H9 (cell line): ENCODE measurements at regions not wholly inside any gene's neighbourhood (a gene's known extent, or its start where the extent isn't known, plus 50 kb on each side); places are given as distances from the start of the nearest gene placed in this dataset.
"Not testable (repeated sequence)": the region's sequence is repeated elsewhere in the genome, so short reads cannot be mapped to it uniquely, and the experiment has no call there.

ENCODE experiments used
- DNase-seq: peaks from one replicate; pipeline ENCODE4 v3.0.0-alpha.2; 2017
- H2AFZ ChIP-seq: one replicate; pipeline ENCODE4 v1.6.1; 2013; ENCODE audit warnings: mild to moderate bottlenecking, low read length, control low read depth, moderate library complexity
- H2AK5ac ChIP-seq: 2 replicates; pipeline ENCODE4 v1.6.1; 2013; ENCODE audit warnings: low read length, control low read depth, mixed read lengths; ENCODE audit not compliant: insufficient read length
- H2BK120ac ChIP-seq: one replicate; pipeline ENCODE4 v1.6.1; 2013; ENCODE audit warnings: low read depth, mild to moderate bottlenecking, low read length, control low read depth, inconsistent platforms; ENCODE audit not compliant: poor library complexity, severe bottlenecking
- H2BK12ac ChIP-seq: 2 replicates; pipeline ENCODE4 v1.6.1; 2013; ENCODE audit warnings: low read length, control low read depth, mixed read lengths, low read depth; ENCODE audit not compliant: insufficient read length
- H2BK15ac ChIP-seq: 2 replicates; pipeline ENCODE4 v1.6.1; 2013; ENCODE audit warnings: low read depth, low read length, control low read depth
- H2BK20ac ChIP-seq: one replicate; pipeline ENCODE4 v1.6.1; 2013; ENCODE audit warnings: low read depth, mild to moderate bottlenecking, low read length, control low read depth, inconsistent platforms; ENCODE audit not compliant: poor library complexity, severe bottlenecking
- H2BK5ac ChIP-seq: 2 replicates; pipeline ENCODE4 v1.6.1; 2013; ENCODE audit warnings: low read length, control low read depth, mixed read lengths; ENCODE audit not compliant: insufficient read length
- H3K14ac ChIP-seq: 2 replicates; pipeline ENCODE4 v1.6.1; 2013; ENCODE audit warnings: low read length, control low read depth; ENCODE audit not compliant: insufficient read depth
- H3K18ac ChIP-seq: 2 replicates; pipeline ENCODE4 v1.6.1; 2013; ENCODE audit warnings: low read depth, mild to moderate bottlenecking, mixed read lengths, low read length, control low read depth; ENCODE audit not compliant: insufficient read length
- H3K23ac ChIP-seq: 2 replicates; pipeline ENCODE4 v1.6.1; 2013; ENCODE audit warnings: low read length, control low read depth, mixed read lengths, low read depth; ENCODE audit not compliant: insufficient read length
- H3K23me2 ChIP-seq: 2 replicates; pipeline ENCODE4 v1.6.1; 2013; ENCODE audit warnings: low read depth, mild to moderate bottlenecking, mixed read lengths, low read length, control low read depth; ENCODE audit not compliant: insufficient read length, poor library complexity, severe bottlenecking
- H3K27ac ChIP-seq: 2 replicates; pipeline ENCODE4 v1.5.1; 2013; ENCODE audit warnings: low read length, control low read depth, mixed read lengths, low read depth; ENCODE audit not compliant: insufficient read length
- H3K27me3 ChIP-seq: 2 replicates; pipeline ENCODE4 v1.6.1; 2013; ENCODE audit warnings: low read length, control low read depth, inconsistent platforms; ENCODE audit not compliant: insufficient read depth
- H3K4ac ChIP-seq: 2 replicates; pipeline ENCODE4 v1.6.1; 2013; ENCODE audit warnings: low read depth, mild to moderate bottlenecking, control low read depth, inconsistent platforms, low read length, moderate library complexity
- H3K4me1 ChIP-seq: 2 replicates; pipeline ENCODE4 v1.6.1; 2013; ENCODE audit warnings: low read length, control low read depth, inconsistent platforms; ENCODE audit not compliant: insufficient read depth
- H3K4me2 ChIP-seq: 2 replicates; pipeline ENCODE4 v1.6.1; 2013; ENCODE audit warnings: low read length, control low read depth, mixed read lengths; ENCODE audit not compliant: insufficient read length, insufficient read depth
- H3K56ac ChIP-seq: 2 replicates; pipeline ENCODE4 v1.6.1; 2013; ENCODE audit warnings: low read depth, mild to moderate bottlenecking, mixed read lengths, low read length, control low read depth; ENCODE audit not compliant: insufficient read length
- H3K79me1 ChIP-seq: 2 replicates; pipeline ENCODE4 v1.6.1; 2013; ENCODE audit warnings: low read depth, mild to moderate bottlenecking, moderate library complexity, low read length, control low read depth, inconsistent platforms; ENCODE audit not compliant: insufficient read depth, poor library complexity, severe bottlenecking
- H3K79me2 ChIP-seq: 2 replicates; pipeline ENCODE4 v1.6.1; 2013; ENCODE audit warnings: low read length, control low read depth, inconsistent platforms; ENCODE audit not compliant: insufficient read depth
- H3K9ac ChIP-seq: 2 replicates; pipeline ENCODE4 v1.6.1; 2013; ENCODE audit warnings: low read length, control low read depth, mixed read lengths; ENCODE audit not compliant: insufficient read length; ENCODE audit errors: extremely low read depth
- H3K9me3 ChIP-seq: one replicate; pipeline ENCODE4 v1.6.1; 2013; ENCODE audit warnings: low read depth, low read length, inconsistent platforms; ENCODE audit not compliant: control insufficient read depth
- H3T11ph ChIP-seq: one replicate; pipeline ENCODE4 v1.6.1; 2013; ENCODE audit warnings: mild to moderate bottlenecking, low read length, control low read depth, inconsistent platforms
- H4K20me1 ChIP-seq: one replicate; pipeline ENCODE4 v1.6.1; 2013; ENCODE audit not compliant: control insufficient read depth, insufficient read length, insufficient read depth
- H4K5ac ChIP-seq: 2 replicates; pipeline ENCODE4 v1.6.1; 2013; ENCODE audit warnings: low read depth, mild to moderate bottlenecking, mixed read lengths, low read length, control low read depth; ENCODE audit not compliant: insufficient read length
- H4K8ac ChIP-seq: replicated peaks from 2 replicates; pipeline ENCODE4 v1.6.1; 2013; ENCODE audit warnings: low read length, control low read depth, mixed read lengths, low read depth; ENCODE audit not compliant: insufficient read length
- H4K91ac ChIP-seq: 2 replicates; pipeline ENCODE4 v1.6.1; 2013; ENCODE audit warnings: low read depth, mild to moderate bottlenecking, moderate library complexity, mixed read lengths, low read length, control low read depth; ENCODE audit not compliant: insufficient read length
- H3K27ac Mint-ChIP-seq, 3 experiments: 2 replicates in 2 of 3; 3 replicates in 1 of 3; pipeline ENCODE4 v1.8.0; 2020 to 2021; ENCODE audit warnings: mixed read lengths in 3 of 3, mild to moderate bottlenecking in 1 of 3, moderate library complexity in 1 of 3
- H3K27me3 Mint-ChIP-seq: 2 replicates; pipeline ENCODE4 v1.8.0; 2021; ENCODE audit warnings: low read depth, mild to moderate bottlenecking, moderate library complexity, mixed read lengths
- H3K36me3 Mint-ChIP-seq, 3 experiments: 2 replicates in 2 of 3; 3 replicates in 1 of 3; pipeline ENCODE4 v1.8.0; 2020 to 2021; ENCODE audit warnings: low read depth in 3 of 3, mixed read lengths in 3 of 3; ENCODE audit not compliant: insufficient read depth in 1 of 3
- H3K4me1 Mint-ChIP-seq, 2 experiments: 2 replicates each; pipeline ENCODE4 v1.8.0; 2020; ENCODE audit warnings: mixed read lengths in 2 of 2
- H3K4me3 Mint-ChIP-seq, 2 experiments: 2 replicates in 1 of 2; 3 replicates in 1 of 2; pipeline ENCODE4 v1.8.0; 2020 to 2021; ENCODE audit warnings: mild to moderate bottlenecking in 2 of 2, mixed read lengths in 2 of 2, moderate library complexity in 1 of 2
- H3K9me3 Mint-ChIP-seq, 2 experiments: 2 replicates in 1 of 2; 3 replicates in 1 of 2; pipeline ENCODE4 v1.8.0; 2020; ENCODE audit warnings: mild to moderate bottlenecking in 2 of 2, mixed read lengths in 2 of 2, moderate library complexity in 1 of 2
- WGBS: extraction: QIAGEN DNeasy Blood & Tissue Kit; methylation state at CpG from one replicate; pipeline ENCODE4 v1.1.7; 2013; ENCODE audit warnings: missing lambda C conversion rate, low lambda C conversion rate, mixed read lengths; ENCODE audit not compliant: insufficient read length; ENCODE audit errors: extremely low coverage; 5-methylcytosine and 5-hydroxymethylcytosine counted together
- TF ChIP-seq, protein P1 (sequence below): fragments of 200-600 bp; sonication (generic); conservative IDR thresholded peaks from 3 replicates; pipeline ENCODE4 v1.8.0; 2021; ENCODE audit warnings: antibody characterized with exemption, mild to moderate bottlenecking

DNA sequence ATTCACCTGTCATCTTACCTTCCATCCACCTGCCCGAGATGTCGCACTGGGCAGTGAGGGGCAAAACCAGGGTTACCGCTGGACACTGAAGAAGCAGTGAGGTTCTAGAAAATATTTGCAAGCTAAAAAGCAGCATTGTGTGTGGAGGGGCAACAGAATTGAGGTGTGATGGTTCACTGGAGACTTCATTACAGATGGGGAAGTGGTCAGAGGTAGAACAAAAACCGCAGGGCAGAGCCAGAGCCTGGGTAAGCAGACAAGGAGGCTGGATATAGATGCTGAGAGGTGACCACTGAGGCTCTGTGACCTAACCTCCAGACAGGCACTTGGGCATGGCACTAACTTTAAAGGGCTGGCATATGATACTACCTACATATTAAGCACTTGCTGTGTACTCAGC is 363.9 kb upstream of the PROX1 start:
- no peak overlapping the region for H2AFZ ChIP-seq
- H2AK5ac ChIP-seq: no peak overlapping the region
- H3K27me3 Mint-ChIP-seq: peaks cover 3% of the 10 kb centered on the region

DNA sequence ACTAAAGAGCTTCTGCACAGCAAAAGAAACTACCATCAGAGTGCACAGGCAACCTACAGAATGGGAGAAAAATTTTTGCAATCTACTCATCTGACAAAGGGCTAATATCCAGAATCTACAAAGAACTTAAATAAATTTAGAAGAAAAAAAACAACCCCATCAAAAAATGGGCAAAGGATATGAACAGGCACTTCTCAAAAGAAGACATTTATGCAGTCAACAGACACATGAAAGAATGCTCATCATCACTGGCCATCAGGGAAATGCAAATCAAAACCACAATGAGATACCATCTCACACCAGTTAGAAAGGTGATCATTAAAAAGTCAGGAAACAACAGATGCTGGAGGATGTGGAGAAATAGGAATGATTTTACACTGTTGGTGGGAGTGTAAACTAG is 351.0 kb upstream of the PROX1 start:
- H2BK20ac ChIP-seq, H2BK120ac ChIP-seq, H3K27ac Mint-ChIP-seq, H3K27me3 ChIP-seq, H3K56ac ChIP-seq, H3T11ph ChIP-seq, H3K27ac ChIP-seq, H2BK15ac ChIP-seq, H4K8ac ChIP-seq, H3K18ac ChIP-seq, H3K23ac ChIP-seq, H2BK5ac ChIP-seq, H3K9me3 ChIP-seq, H3K23me2 ChIP-seq, H3K4me2 ChIP-seq, H3K79me2 ChIP-seq, H4K5ac ChIP-seq, H2AFZ ChIP-seq, H4K91ac ChIP-seq, H3K27me3 Mint-ChIP-seq, H3K4me1 Mint-ChIP-seq, H3K14ac ChIP-seq, DNase-seq, H3K36me3 Mint-ChIP-seq, H4K20me1 ChIP-seq, H3K4ac ChIP-seq, H3K4me3 Mint-ChIP-seq, H2BK12ac ChIP-seq, H3K4me1 ChIP-seq, H3K9ac ChIP-seq, H3K79me1 ChIP-seq, H2AK5ac ChIP-seq: not testable (repeated sequence)
- peaks cover 17 to 19% of the 10 kb centered on the region in 2 experiments for H3K9me3 Mint-ChIP-seq

More for the DNA sequence above, 363.9 kb upstream of the PROX1 start:
- no peak overlapping the region for H3K27ac ChIP-seq
- no peak overlapping the region for H3K9ac ChIP-seq
- TF ChIP-seq, protein P1, sequence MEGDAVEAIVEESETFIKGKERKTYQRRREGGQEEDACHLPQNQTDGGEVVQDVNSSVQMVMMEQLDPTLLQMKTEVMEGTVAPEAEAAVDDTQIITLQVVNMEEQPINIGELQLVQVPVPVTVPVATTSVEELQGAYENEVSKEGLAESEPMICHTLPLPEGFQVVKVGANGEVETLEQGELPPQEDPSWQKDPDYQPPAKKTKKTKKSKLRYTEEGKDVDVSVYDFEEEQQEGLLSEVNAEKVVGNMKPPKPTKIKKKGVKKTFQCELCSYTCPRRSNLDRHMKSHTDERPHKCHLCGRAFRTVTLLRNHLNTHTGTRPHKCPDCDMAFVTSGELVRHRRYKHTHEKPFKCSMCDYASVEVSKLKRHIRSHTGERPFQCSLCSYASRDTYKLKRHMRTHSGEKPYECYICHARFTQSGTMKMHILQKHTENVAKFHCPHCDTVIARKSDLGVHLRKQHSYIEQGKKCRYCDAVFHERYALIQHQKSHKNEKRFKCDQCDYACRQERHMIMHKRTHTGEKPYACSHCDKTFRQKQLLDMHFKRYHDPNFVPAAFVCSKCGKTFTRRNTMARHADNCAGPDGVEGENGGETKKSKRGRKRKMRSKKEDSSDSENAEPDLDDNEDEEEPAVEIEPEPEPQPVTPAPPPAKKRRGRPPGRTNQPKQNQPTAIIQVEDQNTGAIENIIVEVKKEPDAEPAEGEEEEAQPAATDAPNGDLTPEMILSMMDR: no peak
- H3K4me2 ChIP-seq: no peak overlapping the region
- H3K79me1 ChIP-seq: no peaks in the 10 kb centered on the region
- no peak overlapping the region for H3T11ph ChIP-seq
- no peaks in the 10 kb centered on the region for H3K9me3 ChIP-seq
- no peak overlapping the region for H3K56ac ChIP-seq
- no peak overlapping the region for H3K27ac Mint-ChIP-seq
- H2BK15ac ChIP-seq: no peak overlapping the region
- no peak for DNase-seq
- no peak overlapping the region for H3K14ac ChIP-seq
- no peaks in the 10 kb centered on the region for H3K4me1 ChIP-seq
- H3K27me3 ChIP-seq: no peaks in the 10 kb centered on the region
- no peak overlapping the region for H4K5ac ChIP-seq
- H4K91ac ChIP-seq: no peak overlapping the region
- H3K4ac ChIP-seq: no peak overlapping the region
- H2BK20ac ChIP-seq: no peak overlapping the region
- no peaks in the 10 kb centered on the region for H3K23me2 ChIP-seq
- WGBS: no CpG with 5 or more reads among the region's 4 CpGs
- peaks cover 9% of the 10 kb centered on the region in 2 experiments; a peak in 4 of 5 replicates for H3K9me3 Mint-ChIP-seq
- no peaks in the 10 kb centered on the region; a peak in 1 of 4 replicates for H3K4me1 Mint-ChIP-seq
- no peak overlapping the region for H3K23ac ChIP-seq
- H3K36me3 Mint-ChIP-seq: peaks cover 0 to 3% (median 0%) of the 10 kb centered on the region in 3 experiments; a peak in 2 of 7 replicates
- H3K18ac ChIP-seq: no peak overlapping the region
- no peaks in the 10 kb centered on the region for H3K79me2 ChIP-seq
- H4K20me1 ChIP-seq: no peaks in the 10 kb centered on the region
- no peak overlapping the region for H2BK5ac ChIP-seq
- no peak overlapping the region for H2BK12ac ChIP-seq
- no peak overlapping the region for H3K4me3 Mint-ChIP-seq
- H2BK120ac ChIP-seq: no peak overlapping the region
- H4K8ac ChIP-seq: no peak overlapping the region
